ENCODE measurements at regions not wholly inside any gene's neighbourhood (a gene's known extent, or its start where the extent isn't known, plus 50 kb on each side); places are given as distances from the start of the nearest gene placed in this dataset.

- no peak for TF ChIP-seq BACH1 (IDR thresholded peaks at IDR 0.05; ENCODE audit: borderline replicate concordance)
- TF ChIP-seq, protein P1, sequence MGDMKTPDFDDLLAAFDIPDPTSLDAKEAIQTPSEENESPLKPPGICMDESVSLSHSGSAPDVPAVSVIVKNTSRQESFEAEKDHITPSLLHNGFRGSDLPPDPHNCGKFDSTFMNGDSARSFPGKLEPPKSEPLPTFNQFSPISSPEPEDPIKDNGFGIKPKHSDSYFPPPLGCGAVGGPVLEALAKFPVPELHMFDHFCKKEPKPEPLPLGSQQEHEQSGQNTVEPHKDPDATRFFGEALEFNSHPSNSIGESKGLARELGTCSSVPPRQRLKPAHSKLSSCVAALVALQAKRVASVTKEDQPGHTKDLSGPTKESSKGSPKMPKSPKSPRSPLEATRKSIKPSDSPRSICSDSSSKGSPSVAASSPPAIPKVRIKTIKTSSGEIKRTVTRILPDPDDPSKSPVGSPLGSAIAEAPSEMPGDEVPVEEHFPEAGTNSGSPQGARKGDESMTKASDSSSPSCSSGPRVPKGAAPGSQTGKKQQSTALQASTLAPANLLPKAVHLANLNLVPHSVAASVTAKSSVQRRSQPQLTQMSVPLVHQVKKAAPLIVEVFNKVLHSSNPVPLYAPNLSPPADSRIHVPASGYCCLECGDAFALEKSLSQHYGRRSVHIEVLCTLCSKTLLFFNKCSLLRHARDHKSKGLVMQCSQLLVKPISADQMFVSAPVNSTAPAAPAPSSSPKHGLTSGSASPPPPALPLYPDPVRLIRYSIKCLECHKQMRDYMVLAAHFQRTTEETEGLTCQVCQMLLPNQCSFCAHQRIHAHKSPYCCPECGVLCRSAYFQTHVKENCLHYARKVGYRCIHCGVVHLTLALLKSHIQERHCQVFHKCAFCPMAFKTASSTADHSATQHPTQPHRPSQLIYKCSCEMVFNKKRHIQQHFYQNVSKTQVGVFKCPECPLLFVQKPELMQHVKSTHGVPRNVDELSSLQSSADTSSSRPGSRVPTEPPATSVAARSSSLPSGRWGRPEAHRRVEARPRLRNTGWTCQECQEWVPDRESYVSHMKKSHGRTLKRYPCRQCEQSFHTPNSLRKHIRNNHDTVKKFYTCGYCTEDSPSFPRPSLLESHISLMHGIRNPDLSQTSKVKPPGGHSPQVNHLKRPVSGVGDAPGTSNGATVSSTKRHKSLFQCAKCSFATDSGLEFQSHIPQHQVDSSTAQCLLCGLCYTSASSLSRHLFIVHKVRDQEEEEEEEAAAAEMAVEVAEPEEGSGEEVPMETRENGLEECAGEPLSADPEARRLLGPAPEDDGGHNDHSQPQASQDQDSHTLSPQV (IDR thresholded peaks at IDR 0.05), result no peak
- no peak for TF ChIP-seq POLR2A (IDR thresholded peaks at IDR 0.05; ENCODE audit: low read depth, low read length)
- no peak for TF ChIP-seq MYB (IDR thresholded peaks at IDR 0.05; ENCODE audit: borderline replicate concordance, low read depth, low read length)
- TF ChIP-seq USF1 (IDR thresholded peaks at IDR 0.05; ENCODE audit: borderline replicate concordance, extremely low read length, insufficient read depth, low read depth, low read length), result no peak
- TF ChIP-seq, protein P2, sequence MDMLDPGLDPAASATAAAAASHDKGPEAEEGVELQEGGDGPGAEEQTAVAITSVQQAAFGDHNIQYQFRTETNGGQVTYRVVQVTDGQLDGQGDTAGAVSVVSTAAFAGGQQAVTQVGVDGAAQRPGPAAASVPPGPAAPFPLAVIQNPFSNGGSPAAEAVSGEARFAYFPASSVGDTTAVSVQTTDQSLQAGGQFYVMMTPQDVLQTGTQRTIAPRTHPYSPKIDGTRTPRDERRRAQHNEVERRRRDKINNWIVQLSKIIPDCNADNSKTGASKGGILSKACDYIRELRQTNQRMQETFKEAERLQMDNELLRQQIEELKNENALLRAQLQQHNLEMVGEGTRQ (IDR thresholded peaks at IDR 0.05; ENCODE audit: borderline replicate concordance, low read depth, low read length), result no peak
- no peak for TF ChIP-seq POLR2AphosphoS5 (IDR thresholded peaks at IDR 0.05; ENCODE audit: low read length)
- TF ChIP-seq RAD21 (IDR thresholded peaks at IDR 0.05; ENCODE audit: insufficient read depth, low read depth, low read length), result no peak
- TF ChIP-seq SMARCA5 (IDR thresholded peaks at IDR 0.05), result no peak
- TF ChIP-seq CTCF (IDR thresholded peaks at IDR 0.05 in 2 of 3, conservative IDR thresholded peaks at IDR 0.05 in 1 of 3; ENCODE audit: control insufficient read depth in 2 of 3, extremely low read depth in 1 of 3, insufficient read depth in 1 of 3, low read depth in 3 of 3, low read length in 3 of 3), result no peak
- no peak for TF ChIP-seq EP300 (IDR thresholded peaks at IDR 0.05; ENCODE audit: borderline replicate concordance in 1 of 2, control insufficient read depth in 1 of 2, low read depth in 2 of 2, low read length in 2 of 2)
These were observed 188.9 kb upstream of the ZBED5 start for GRCh38 chr11:11046781-11047180.
